ENCODE measurements at regions not wholly inside any gene's neighbourhood (a gene's known extent, or its start where the extent isn't known, plus 50 kb on each side); places are given as distances from the start of the nearest gene placed in this dataset.

DNA sequence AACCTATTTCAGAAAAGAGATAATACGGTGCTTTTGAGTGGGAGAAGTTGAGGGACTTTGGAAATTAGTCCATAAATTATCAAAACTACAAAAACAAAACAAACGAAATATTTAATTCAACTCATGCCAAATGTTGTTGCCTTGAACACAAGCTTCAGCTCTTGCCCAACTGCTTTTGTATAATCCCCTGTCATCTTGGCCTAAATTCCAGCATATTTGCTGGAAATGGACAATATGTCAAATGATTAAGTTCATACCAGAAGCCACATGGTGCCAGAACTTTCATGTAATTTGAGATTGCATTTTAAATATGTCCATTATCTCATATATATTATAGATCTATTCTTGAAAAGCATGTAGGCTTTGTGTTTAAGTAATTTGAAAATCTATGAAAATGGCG, 373.7 kb upstream of the SLITRK6 start:
- H3K18ac ChIP-seq (ENCODE audit: insufficient read length, low read depth, low read length), result no peak overlapping the region
- no peaks in the 10 kb centered on the region for H3K27me3 Mint-ChIP-seq (ENCODE audit: low read depth)
- no peaks in the 10 kb centered on the region for H3K79me2 ChIP-seq (ENCODE audit: insufficient read depth, low read length)
- H3K23ac ChIP-seq (ENCODE audit: insufficient read length, low read depth, low read length), result no peak overlapping the region
- H2AK5ac ChIP-seq (ENCODE audit: insufficient read length, low read length), result no peak overlapping the region
- H3K27ac Mint-ChIP-seq, result no peak overlapping the region
- H2BK20ac ChIP-seq (ENCODE audit: low read depth, low read length, poor library complexity, severe bottlenecking), result no peak overlapping the region
- no peaks in the 10 kb centered on the region for H3K9me3 Mint-ChIP-seq
- DNase-seq, result no peak
- H4K91ac ChIP-seq (ENCODE audit: insufficient read length, low read depth, low read length), result no peak overlapping the region
- H3K4me1 ChIP-seq (ENCODE audit: insufficient read depth, low read length), result no peaks in the 10 kb centered on the region
- H4K8ac ChIP-seq (replicated peaks; ENCODE audit: insufficient read length, low read depth, low read length), result no peak overlapping the region
- 0 out of 4 replicates have a peak, but pooled peaks cover 0 to under 1% of the 10 kb centered on the region in 2 experiments for H3K4me1 Mint-ChIP-seq
- TF ChIP-seq, protein P1, sequence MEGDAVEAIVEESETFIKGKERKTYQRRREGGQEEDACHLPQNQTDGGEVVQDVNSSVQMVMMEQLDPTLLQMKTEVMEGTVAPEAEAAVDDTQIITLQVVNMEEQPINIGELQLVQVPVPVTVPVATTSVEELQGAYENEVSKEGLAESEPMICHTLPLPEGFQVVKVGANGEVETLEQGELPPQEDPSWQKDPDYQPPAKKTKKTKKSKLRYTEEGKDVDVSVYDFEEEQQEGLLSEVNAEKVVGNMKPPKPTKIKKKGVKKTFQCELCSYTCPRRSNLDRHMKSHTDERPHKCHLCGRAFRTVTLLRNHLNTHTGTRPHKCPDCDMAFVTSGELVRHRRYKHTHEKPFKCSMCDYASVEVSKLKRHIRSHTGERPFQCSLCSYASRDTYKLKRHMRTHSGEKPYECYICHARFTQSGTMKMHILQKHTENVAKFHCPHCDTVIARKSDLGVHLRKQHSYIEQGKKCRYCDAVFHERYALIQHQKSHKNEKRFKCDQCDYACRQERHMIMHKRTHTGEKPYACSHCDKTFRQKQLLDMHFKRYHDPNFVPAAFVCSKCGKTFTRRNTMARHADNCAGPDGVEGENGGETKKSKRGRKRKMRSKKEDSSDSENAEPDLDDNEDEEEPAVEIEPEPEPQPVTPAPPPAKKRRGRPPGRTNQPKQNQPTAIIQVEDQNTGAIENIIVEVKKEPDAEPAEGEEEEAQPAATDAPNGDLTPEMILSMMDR (conservative IDR thresholded peaks at IDR 0.05), result no peak
- no peaks in the 10 kb centered on the region for H4K20me1 ChIP-seq (ENCODE audit: control insufficient read depth, insufficient read depth, insufficient read length)
- H3K14ac ChIP-seq (ENCODE audit: insufficient read depth, low read length), result no peak overlapping the region
- no peak overlapping the region for H3K27ac ChIP-seq (ENCODE audit: insufficient read length, low read depth, low read length)
- no peaks in the 10 kb centered on the region for H3K23me2 ChIP-seq (ENCODE audit: insufficient read length, low read depth, low read length, poor library complexity, severe bottlenecking)
- H2BK15ac ChIP-seq (ENCODE audit: low read depth, low read length), result no peak overlapping the region
- no peak overlapping the region for H2BK120ac ChIP-seq (ENCODE audit: low read depth, low read length, poor library complexity, severe bottlenecking)
- H3K79me1 ChIP-seq (ENCODE audit: insufficient read depth, low read depth, low read length, poor library complexity, severe bottlenecking), result no peaks in the 10 kb centered on the region
- H3K4me3 Mint-ChIP-seq, result no peak overlapping the region
- no peak overlapping the region for H4K5ac ChIP-seq (ENCODE audit: insufficient read length, low read depth, low read length)
- H3K27me3 ChIP-seq (ENCODE audit: insufficient read depth, low read length), result no peaks in the 10 kb centered on the region
- H3K9me3 ChIP-seq (ENCODE audit: control insufficient read depth, low read depth, low read length), result no peaks in the 10 kb centered on the region
- H2AFZ ChIP-seq (ENCODE audit: low read length), result no peak overlapping the region
- H2BK12ac ChIP-seq (ENCODE audit: insufficient read length, low read depth, low read length), result no peak overlapping the region
- H3K4me2 ChIP-seq (ENCODE audit: insufficient read depth, insufficient read length, low read length), result no peak overlapping the region
- no peak overlapping the region for H3K4ac ChIP-seq (ENCODE audit: low read depth, low read length)
- H3K36me3 Mint-ChIP-seq (ENCODE audit: insufficient read depth in 1 of 3, low read depth in 3 of 3), result no peaks in the 10 kb centered on the region
- no peak overlapping the region for H3T11ph ChIP-seq (ENCODE audit: low read length)
- H3K9ac ChIP-seq (ENCODE audit: extremely low read depth, insufficient read length, low read length), result no peak overlapping the region
- H2BK5ac ChIP-seq (ENCODE audit: insufficient read length, low read length), result no peak overlapping the region
- no CpG with 5 or more reads among the region's 3 CpGs for WGBS (ENCODE audit: extremely low coverage, insufficient read length, low lambda C conversion rate)
- H3K56ac ChIP-seq (ENCODE audit: insufficient read length, low read depth, low read length), result no peak overlapping the region

Data from H9 (cell line).